Heart right ventricle (tissue), 16 donors: ENCODE measurements at regions not wholly inside any gene's neighbourhood (a gene's known extent, or its start where the extent isn't known, plus 50 kb on each side); places are given as distances from the start of the nearest gene placed in this dataset.
"Not testable (repeated sequence)": the region's sequence is repeated elsewhere in the genome, so short reads cannot be mapped to it uniquely, and the experiment has no call there.

Source experiments
- ATAC-seq, 8 donors: fragments of 200-7000 bp; cut with Tn5 transposase; one replicate each; pipeline ENCODE4 v1.9.1; 2020; ENCODE audit warnings: mild to moderate bottlenecking in 8 of 8, moderate library complexity in 8 of 8, moderate number of reproducible peaks in 1 of 8
- DNase-seq, 2 donors: peaks; one replicate each; pipeline ENCODE4 v3.0.0-alpha.2; 2020
- H3K27ac ChIP-seq, 10 donors: fragments of 200-600 bp; sonication (generic) in 2 of 10; one replicate each; pipeline versions ENCODE4 v1.5.0 to v1.8.0; 2020 to 2022; ENCODE audit warnings: mild to moderate bottlenecking in 3 of 10
- H3K27me3 ChIP-seq, 7 donors: fragments of 200-600 bp; one replicate each; pipeline ENCODE4 v1.8.0; 2021 to 2022; ENCODE audit warnings: mild to moderate bottlenecking in 2 of 7
- H3K36me3 ChIP-seq, 9 donors: fragments of 200-600 bp; sonication (generic) in 1 of 9; one replicate each; pipeline versions ENCODE4 v1.5.0 to v1.8.0; 2020 to 2022; ENCODE audit warnings: mild to moderate bottlenecking in 2 of 9
- H3K4me1 ChIP-seq, 9 donors: fragments of 200-600 bp; sonication (generic) in 1 of 9; one replicate each; pipeline versions ENCODE4 v1.5.0 to v1.8.0; 2020 to 2022; ENCODE audit warnings: mild to moderate bottlenecking in 4 of 9
- H3K4me3 ChIP-seq, 10 donors: fragments of 200-600 bp; sonication (generic) in 2 of 10; one replicate each; pipeline versions ENCODE4 v1.5.0 to v1.8.0; 2020 to 2022; ENCODE audit warnings: mild to moderate bottlenecking in 7 of 10, moderate library complexity in 2 of 10
- H3K9me3 ChIP-seq, 11 donors: fragments of 200-600 bp in 10 of 11; sonication (generic) in 2 of 11; one replicate each; pipeline versions ENCODE4 v1.5.0 to v1.8.0; 2013 to 2022; ENCODE audit warnings: mild to moderate bottlenecking in 2 of 11, control low read depth in 1 of 11, moderate library complexity in 1 of 11
- CTCF ChIP-seq, 9 donors: fragments of 200-600 bp; sonication (generic) in 2 of 9; IDR thresholded peaks; one replicate each; pipeline versions ENCODE4 v1.5.0 to v1.8.0; 2021 to 2022; ENCODE audit warnings: antibody characterized with exemption in 9 of 9, mild to moderate bottlenecking in 5 of 9, moderate library complexity in 1 of 9
- WGBS, 2 donors: extraction: QIAGEN DNeasy Blood & Tissue Kit; methylation state at CpG; one replicate each; pipeline ENCODE4 v1.1.7; 2013; ENCODE audit warnings: inconsistent platforms in 1 of 2; 5-methylcytosine and 5-hydroxymethylcytosine counted together
- intact Hi-C, 10 donors: fragments of 100-400 bp; cut with DNase I; formaldehyde crosslinking; loops; one replicate each; pipeline versions ENCODE4 v1.11.1 to v1.14.2; 2022
- donor health status: Arrhythmogenic right ventricular cardiomyopathy.
- donor health status: ischemic (EF 13 %, LVEDD 7.1; RV severe dilation, severe dysfunction).
- donor health status: healthy with polysubstance abuse.
- donor health status: DM: no; HTN: yes; CAD: no.
- donor health status: DM: no; HTN: no; CAD: no.
- donor health status: ischemic (EF 25% LVEDD 6.9; RV normal size, moderate dysfunction).
- donor health status: ischemic (EF 25% LVEDD 5.7; RV mildly dilated, moderate dysfunction).
- donor health status: healthy.
- donor health status: DM: yes; HTN: yes; CAD: no.
- donor health status: Ischemic cardiomyopathy.
- donor health status: ischemic (EF 35%, LVEDD 5.7; RV mildly dilated, moderate dysfunction).
- donor health status: nonischemic (EF 11% LVEDD 7.7; RV severe dilation, severe dysfunction).
- donor health status: DM: yes; HTN: yes; CAD: no.
- donor health status: PGD.
- donor health status: ischemic (EF 29% LVEDD 5.4; RV normal size, mild dysfunction).
- donor health status: nonischemic (EF 23%, LVEDD 6.1; RV moderate dilation, normal function).

- intact Hi-C loops = no loop called here
- no peak for TF ChIP-seq CTCF (IDR thresholded peaks at IDR 0.05)
- 91 to 92% methylated on average over 11 of the region's 11 CpGs for WGBS, 2 donors
Observed at GRCh38 chr2:132279344-132279743, 117.6 kb upstream of the ANKRD30BL start.

GRCh38 chr2:132279930-132280615 lies 118.3 kb upstream of the ANKRD30BL start:
- 90 to 97% methylated on average over 28 to 29 of the region's 31 CpGs for WGBS, 2 donors
- H3K4me3 ChIP-seq = no peak overlapping the region
- H3K4me1 ChIP-seq = no peaks in the 10 kb centered on the region
- no peak overlapping the region for H3K27ac ChIP-seq
- H3K36me3 ChIP-seq = no peaks in the 10 kb centered on the region
- intact Hi-C loops = no loop called here
- H3K27me3 ChIP-seq = peaks cover 0 to 4% (median 0%) of the 10 kb centered on the region in 7 donors
- DNase-seq = no peak
- ATAC-seq = no peak
- TF ChIP-seq CTCF (IDR thresholded peaks at IDR 0.05) = no peak
- peaks cover 0 to 13% (median 0%) of the 10 kb centered on the region in 11 donors for H3K9me3 ChIP-seq

More at GRCh38 chr2:132279344-132279743, 117.6 kb upstream of the ANKRD30BL start:
- DNase-seq (no peak), ATAC-seq (no peak)
- Histone ChIP-seq H3K9me3 (peaks cover 0 to 13% (median 0%) of the 10 kb centered on the region in 11 donors), H3K4me3 (no peak overlapping the region), H3K4me1 (no peaks in the 10 kb centered on the region), H3K27me3 (peaks cover 0 to 4% (median 0%) of the 10 kb centered on the region in 7 donors), H3K36me3 (no peaks in the 10 kb centered on the region), H3K27ac (no peak overlapping the region)

GRCh38 chr2:132280912-132281311 lies 119.2 kb upstream of the ANKRD30BL start:
- WGBS, 2 donors = 92% methylated on average over 12 of the region's 12 CpGs

GRCh38 chr2:132282104-132282503 lies 120.4 kb upstream of the ANKRD30BL start:
- ATAC-seq, intact Hi-C loops, DNase-seq, H3K4me3 ChIP-seq, H3K36me3 ChIP-seq, H3K4me1 ChIP-seq, H3K27ac ChIP-seq: not testable (repeated sequence)
- H3K9me3 ChIP-seq = peaks cover 0 to 13% (median 0%) of the 10 kb centered on the region in 11 donors
- H3K27me3 ChIP-seq = peaks cover 0 to 11% (median 0%) of the 10 kb centered on the region in 7 donors
- WGBS, 2 donors = 75 to 79% methylated on average over 6 of the region's 6 CpGs

More at GRCh38 chr2:132280912-132281311, 119.2 kb upstream of the ANKRD30BL start:
- intact Hi-C loops = no loop called here
- no peak for TF ChIP-seq CTCF (IDR thresholded peaks at IDR 0.05)
- Histone ChIP-seq H3K27me3 (peaks cover 0 to 4% (median 0%) of the 10 kb centered on the region in 7 donors), H3K27ac (no peak overlapping the region), H3K4me3 (no peak overlapping the region), H3K4me1 (no peaks in the 10 kb centered on the region), H3K36me3 (no peaks in the 10 kb centered on the region), H3K9me3 (peaks cover 0 to 13% (median 0%) of the 10 kb centered on the region in 11 donors)
- DNase-seq = no peak
- no peak for ATAC-seq

- no peak for TF ChIP-seq CTCF (IDR thresholded peaks at IDR 0.05)
- intact Hi-C loops = no loop called here
- ATAC-seq (no peak), DNase-seq (no peak)
- 93 to 95% methylated on average over 9 of the region's 9 CpGs for WGBS, 2 donors
- Histone ChIP-seq H3K27ac (no peak overlapping the region), H3K4me1 (no peaks in the 10 kb centered on the region), H3K4me3 (no peak overlapping the region), H3K36me3 (no peaks in the 10 kb centered on the region), H3K27me3 (peaks cover 0 to 11% (median 0%) of the 10 kb centered on the region in 7 donors), H3K9me3 (peaks cover 0 to 13% (median 0%) of the 10 kb centered on the region in 11 donors)
Observed at GRCh38 chr2:132282911-132283310, 121.2 kb upstream of the ANKRD30BL start.

- H3K9me3 ChIP-seq, H3K27ac ChIP-seq, H3K36me3 ChIP-seq, H3K4me3 ChIP-seq, DNase-seq, intact Hi-C loops, H3K4me1 ChIP-seq, ATAC-seq: not testable (repeated sequence)
- H3K27me3 ChIP-seq = peaks cover 0 to 11% (median 0%) of the 10 kb centered on the region in 7 donors
- WGBS, 2 donors = 64 to 72% methylated on average over 6 of the region's 6 CpGs
Observed at GRCh38 chr2:132286289-132286911, 124.6 kb upstream of the ANKRD30BL start.

GRCh38 chr2:132287910-132288309 lies 126.2 kb upstream of the ANKRD30BL start:
- H3K9me3 ChIP-seq, ATAC-seq, intact Hi-C loops, H3K36me3 ChIP-seq, H3K4me3 ChIP-seq, H3K4me1 ChIP-seq, H3K27ac ChIP-seq, DNase-seq: not testable (repeated sequence)
- H3K27me3 ChIP-seq = peaks cover 0 to 11% (median 0%) of the 10 kb centered on the region in 7 donors
- 82 to 86% methylated on average over 8 of the region's 8 CpGs for WGBS, 2 donors
